OCI-LY7 (cell line): ENCODE measurements at regions not wholly inside any gene's neighbourhood (a gene's known extent, or its start where the extent isn't known, plus 50 kb on each side); places are given as distances from the start of the nearest gene placed in this dataset.

Experiments used
- CTCF ChIP-seq: fragments of 200-600 bp; sonication (generic); conservative IDR thresholded peaks from 2 replicates; pipeline ENCODE4 v1.5.1; 2014; ENCODE audit warnings: mild to moderate bottlenecking, antibody characterized with exemption, low read length, moderate library complexity, mixed read lengths
- EZH2phosphoT487 ChIP-seq: fragments of 200-600 bp; sonication (generic); IDR thresholded peaks from 2 replicates; pipeline ENCODE4 v1.6.1; 2018; ENCODE audit warnings: low read depth, borderline replicate concordance, mild to moderate bottlenecking, mixed run types, antibody characterized with exemption, low read length, moderate library complexity, mixed read lengths

- no peak for TF ChIP-seq CTCF
- no peak for TF ChIP-seq EZH2phosphoT487
Measured at GRCh38 chr4:179048839-179049453, 1606.7 kb upstream of the AGA start.
